ENCODE measurements at regions not wholly inside any gene's neighbourhood (a gene's known extent, or its start where the extent isn't known, plus 50 kb on each side); places are given as distances from the start of the nearest gene placed in this dataset.

GRCh38 chr6:19660123-19660910 lies 176.9 kb upstream of the ID4 start (continued):
- TF ChIP-seq MXI1 (IDR thresholded peaks at IDR 0.05; ENCODE audit: low read depth, low read length) (no peak), CREB1 (IDR thresholded peaks at IDR 0.05; ENCODE audit: low read depth) (no peak), CREM (IDR thresholded peaks at IDR 0.05; ENCODE audit: low read depth) (no peak), BCL11A (IDR thresholded peaks at IDR 0.05; ENCODE audit: low read depth, low read length) (no peak), IRF5 (IDR thresholded peaks at IDR 0.05; ENCODE audit: borderline replicate concordance) (no peak), IRF3 (IDR thresholded peaks at IDR 0.05) (no peak), MEF2B (IDR thresholded peaks at IDR 0.05; ENCODE audit: partially characterized antibody, poor library complexity, severe bottlenecking) (no peak)

GRCh38 chr6:19662911-19663310 lies 174.3 kb upstream of the ID4 start:
- Histone ChIP-seq H3K36me3 (ENCODE audit: control insufficient read depth in 2 of 2, insufficient read depth in 2 of 2, low read length in 1 of 2) (no peaks in the 10 kb centered on the region), H3K9me3 (replicated peaks; ENCODE audit: control insufficient read depth, insufficient read depth, low read length) (no peaks in the 10 kb centered on the region), H3K27ac (ENCODE audit: control insufficient read depth, insufficient read depth) (no peak overlapping the region), H4K20me1 (ENCODE audit: control insufficient read depth, insufficient read depth) (no peaks in the 10 kb centered on the region), H3K4me1 (ENCODE audit: control insufficient read depth, insufficient read depth, low read length) (no peaks in the 10 kb centered on the region), H3K79me2 (ENCODE audit: control insufficient read depth, insufficient read depth, low read length) (no peaks in the 10 kb centered on the region), H3K9ac (ENCODE audit: control insufficient read depth, insufficient read depth, low read length) (no peak overlapping the region), H2AFZ (ENCODE audit: control insufficient read depth, low read depth, low read length) (no peak overlapping the region), H3K4me3 (no peak overlapping the region), H3K4me2 (ENCODE audit: control insufficient read depth, insufficient read depth) (no peak overlapping the region), H3K27me3 (replicated peaks in 1 of 2; ENCODE audit: control insufficient read depth in 2 of 2, insufficient read depth in 2 of 2, low read length in 1 of 2) (no peaks in the 10 kb centered on the region)
- BruUV-seq (replicated peaks): no TSS peak
- SMC1A ChIA-PET (ENCODE audit: uncharacterized antibody, unreplicated experiment): no interaction called here
- ATAC-seq: no peak
- DNase-seq (ENCODE audit: low read depth, low spot score): no peak
- RAD21 ChIA-PET (ENCODE audit: unreplicated experiment): no interaction called here
- POLR2A ChIA-PET: no interaction called here
- CTCF ChIA-PET: no interaction called here
- no peak for FAIRE-seq
- in situ Hi-C loops (cut with MboI) (no loop called here), intact Hi-C loops (cut with micrococcal nuclease; ENCODE audit: unreplicated experiment) (no loop called here)
- 43% methylated on average over 3 of the region's 3 CpGs for WGBS (ENCODE audit: insufficient coverage, insufficient replicate concordance, low lambda C conversion rate, missing lambda C conversion rate)
- TF ChIP-seq NRF1 (conservative IDR thresholded peaks at IDR 0.05; ENCODE audit: low read depth, low read length) (no peak), ZNF592 (IDR thresholded peaks at IDR 0.05) (no peak), BCL11A (IDR thresholded peaks at IDR 0.05; ENCODE audit: low read depth, low read length) (no peak), FOS (IDR thresholded peaks at IDR 0.05; ENCODE audit: borderline replicate concordance, extremely low read depth, insufficient read length) (no peak), ZBTB40 (IDR thresholded peaks at IDR 0.05; ENCODE audit: borderline replicate concordance) (no peak), FOXM1 (IDR thresholded peaks at IDR 0.05; ENCODE audit: low read depth, low read length) (no peak)

Measured in GM12878 (cell line).